ENCODE measurements at regions not wholly inside any gene's neighbourhood (a gene's known extent, or its start where the extent isn't known, plus 50 kb on each side); places are given as distances from the start of the nearest gene placed in this dataset.
"Not testable (repeated sequence)": the region's sequence is repeated elsewhere in the genome, so short reads cannot be mapped to it uniquely, and the experiment has no call there.

DNA sequence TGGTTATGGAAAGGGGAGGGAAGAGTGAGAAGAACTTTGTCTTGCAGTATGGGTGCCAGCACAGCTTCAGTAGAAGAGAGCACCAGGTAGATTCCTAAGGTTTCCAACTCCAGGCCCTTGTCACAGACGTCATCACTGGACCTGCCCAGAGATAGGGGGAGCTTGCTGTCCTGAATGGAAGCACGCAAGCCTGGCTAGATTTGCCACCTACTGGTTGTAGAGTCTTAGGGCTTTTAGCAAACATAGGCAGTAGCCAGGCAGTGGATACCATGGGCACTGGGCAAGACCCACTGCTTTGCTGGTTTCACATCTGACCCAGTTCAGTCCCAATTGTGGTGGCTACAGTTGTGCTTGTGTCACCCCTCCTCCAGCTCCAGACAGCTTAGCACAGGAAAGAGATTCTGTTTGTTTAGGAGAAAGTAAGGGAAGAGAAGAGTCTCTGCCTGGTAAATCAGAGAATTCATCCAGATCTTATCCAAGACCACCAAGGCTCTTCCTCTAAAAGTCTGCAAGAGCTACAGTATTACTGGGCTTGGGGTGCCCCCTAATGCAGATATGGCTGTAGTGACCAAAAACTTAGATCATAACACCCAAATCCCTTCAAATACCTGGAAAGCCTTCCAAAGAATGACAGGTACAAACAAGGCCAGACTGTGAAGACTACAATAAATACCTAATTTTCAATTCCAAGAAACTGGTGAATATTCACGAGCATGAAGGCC, 158.9 kb downstream of the HINT1 start:
- no peak for DNase-seq (ENCODE audit: low read depth in 4 of 4, low spot score in 1 of 4)

DNA sequence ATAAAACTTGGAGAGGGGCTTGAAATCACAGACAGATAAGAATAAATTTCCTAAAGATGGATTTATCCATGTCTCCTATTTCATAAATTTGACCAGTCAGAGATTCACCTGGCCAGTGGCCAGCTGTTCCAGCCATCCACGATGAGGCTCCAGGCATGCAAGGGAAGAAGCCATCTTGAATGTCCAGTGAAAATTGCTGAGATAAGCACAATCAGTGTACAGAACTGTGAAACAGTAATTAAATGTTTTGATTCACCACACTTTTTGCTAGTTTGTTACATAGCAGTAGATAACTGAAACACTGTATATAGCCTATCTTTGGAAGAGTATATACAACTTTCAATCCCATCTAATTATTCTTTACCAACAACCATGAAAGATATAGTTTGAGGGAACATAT, 163.5 kb downstream of the HINT1 start:
- no peak for DNase-seq (ENCODE audit: low read depth in 4 of 4, low spot score in 1 of 4)

DNA sequence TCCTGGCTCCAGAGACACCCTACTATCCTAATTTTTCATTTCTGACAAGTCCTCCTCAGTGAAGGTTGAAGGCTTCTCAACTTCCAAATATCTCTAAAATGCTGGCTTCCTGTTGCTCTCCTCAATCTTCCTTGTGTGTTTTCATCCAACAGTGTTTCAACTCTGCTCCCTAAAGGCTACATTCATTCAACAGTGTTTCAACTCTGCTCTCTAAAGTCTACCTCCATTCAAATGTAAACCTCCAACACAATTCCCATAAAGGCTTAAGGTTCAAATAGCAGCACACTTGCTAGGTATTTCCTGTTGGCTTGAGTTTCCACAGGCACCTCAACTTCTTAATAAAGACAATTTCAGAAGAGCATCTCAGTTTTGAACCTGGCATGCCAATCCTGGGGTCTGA, 164.8 kb downstream of the HINT1 start:
- DNase-seq (ENCODE audit: low read depth in 4 of 4, low spot score in 1 of 4) = no peak

DNA sequence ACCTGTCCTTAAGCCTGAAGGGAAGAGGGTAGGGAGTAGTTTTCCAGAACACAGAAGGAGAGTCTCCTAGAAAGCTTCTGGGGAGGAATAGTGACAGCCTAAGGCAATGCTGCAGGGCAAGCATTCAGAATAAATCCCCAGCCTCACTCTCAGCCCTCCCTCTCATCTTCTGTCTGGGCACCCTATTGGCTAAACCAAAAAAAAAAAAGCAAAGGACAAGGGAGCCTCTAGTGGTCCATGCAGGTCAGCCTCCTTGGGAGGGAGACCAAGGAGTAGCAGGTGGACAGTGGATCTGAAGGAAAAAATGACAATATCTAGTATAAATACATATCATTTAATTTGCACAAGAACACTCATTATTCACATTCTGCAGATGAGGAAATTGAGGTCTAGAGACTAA, 168.3 kb downstream of the HINT1 start:
- DNase-seq (ENCODE audit: low read depth in 4 of 4, low spot score in 1 of 4) = not testable (repeated sequence)

DNA sequence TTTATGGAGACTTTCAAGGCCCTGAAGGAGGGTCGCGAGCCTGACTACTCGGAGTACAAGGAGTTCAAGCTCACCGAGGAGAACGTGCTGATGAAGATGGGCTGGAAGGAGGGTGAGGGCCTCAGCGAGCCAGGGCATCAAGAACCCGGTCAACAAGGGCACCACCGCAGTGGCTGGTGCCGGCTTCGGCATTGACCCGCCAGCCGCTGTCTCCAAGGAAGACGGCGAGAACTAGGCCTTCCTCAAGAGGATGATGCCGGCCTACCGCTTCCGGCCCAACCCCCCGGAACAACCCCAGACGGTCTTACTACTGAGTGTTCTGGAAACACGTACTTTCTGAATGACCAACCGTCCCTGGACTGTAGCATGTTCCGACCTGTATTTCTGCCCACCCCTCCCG, 169.2 kb downstream of the HINT1 start:
- DNase-seq (ENCODE audit: low read depth in 4 of 4, low spot score in 1 of 4) = no peak

DNA sequence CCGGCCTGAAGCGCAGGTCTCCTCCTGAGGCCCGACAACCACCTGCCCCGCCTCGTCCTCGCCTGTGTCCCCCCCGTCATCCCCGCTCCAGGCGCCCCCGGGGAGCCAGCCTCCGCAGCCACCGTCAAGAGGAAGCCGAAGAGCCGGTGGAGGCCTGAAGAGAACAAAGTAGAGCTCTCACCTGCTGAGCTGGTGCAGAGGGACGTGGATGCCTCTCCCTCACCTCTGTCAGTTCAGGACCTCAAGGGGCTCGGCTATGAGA, 169.9 kb downstream of the HINT1 start:
- no peak for DNase-seq (ENCODE audit: low read depth in 4 of 4, low spot score in 1 of 4)

DNA sequence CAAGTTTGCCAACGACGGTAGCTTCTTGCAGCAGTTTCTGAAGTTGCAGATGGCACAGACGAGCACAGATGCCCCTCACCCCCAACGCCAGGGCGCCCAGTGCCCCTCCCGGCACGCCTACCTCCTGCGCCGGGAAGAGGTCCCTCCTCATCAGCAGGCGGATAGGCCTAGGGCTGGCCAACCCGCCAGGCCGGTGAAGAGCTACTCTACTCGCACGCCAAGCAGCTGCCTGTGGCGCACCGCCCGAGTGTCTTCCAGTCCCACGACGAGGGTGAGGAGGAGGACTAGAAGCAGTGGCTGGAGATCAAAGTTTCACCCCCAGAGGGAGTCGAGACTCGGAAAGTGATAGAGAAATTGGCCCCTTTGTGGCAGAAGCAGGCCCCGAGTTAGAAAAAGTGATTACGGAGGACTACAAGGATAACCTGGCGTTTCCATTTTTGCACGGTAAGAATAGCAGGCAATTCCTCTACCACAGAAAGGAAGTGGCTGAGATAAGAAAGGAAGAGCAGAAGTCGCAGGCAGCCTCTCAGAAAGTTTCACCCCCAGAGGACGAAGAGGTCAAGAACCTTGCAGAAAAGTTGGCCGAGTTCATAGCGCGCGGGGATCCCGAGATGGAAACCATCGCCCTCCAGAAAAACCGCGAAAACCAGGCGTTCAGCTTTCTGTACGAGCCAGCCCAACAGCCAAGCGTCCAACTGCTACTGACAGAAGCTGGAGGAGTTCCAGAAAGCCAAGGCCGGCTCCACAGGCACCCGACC, 170.4 kb downstream of the HINT1 start:
- no peak for DNase-seq (ENCODE audit: low read depth in 4 of 4, low spot score in 1 of 4)

DNA sequence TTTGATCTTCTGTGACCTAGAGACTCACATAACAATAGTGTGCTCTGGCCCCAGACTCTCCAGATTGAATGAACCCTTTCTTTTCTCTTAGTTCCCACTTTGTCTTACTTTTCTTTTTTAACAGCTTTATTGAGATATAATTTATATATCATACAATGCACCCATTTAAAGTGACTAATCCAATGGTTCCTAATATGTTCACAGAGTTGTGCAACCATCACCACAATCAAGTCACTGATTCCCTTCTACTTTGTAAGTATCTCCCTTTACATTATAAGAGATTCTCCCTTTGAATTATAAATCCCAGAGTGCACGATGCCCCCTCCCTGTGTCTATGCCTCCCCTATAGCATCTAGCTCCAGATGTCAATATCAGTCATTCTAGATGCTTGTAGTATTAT, 172.4 kb downstream of the HINT1 start:
- no peak for DNase-seq (ENCODE audit: low read depth in 4 of 4, low spot score in 1 of 4)

DNA sequence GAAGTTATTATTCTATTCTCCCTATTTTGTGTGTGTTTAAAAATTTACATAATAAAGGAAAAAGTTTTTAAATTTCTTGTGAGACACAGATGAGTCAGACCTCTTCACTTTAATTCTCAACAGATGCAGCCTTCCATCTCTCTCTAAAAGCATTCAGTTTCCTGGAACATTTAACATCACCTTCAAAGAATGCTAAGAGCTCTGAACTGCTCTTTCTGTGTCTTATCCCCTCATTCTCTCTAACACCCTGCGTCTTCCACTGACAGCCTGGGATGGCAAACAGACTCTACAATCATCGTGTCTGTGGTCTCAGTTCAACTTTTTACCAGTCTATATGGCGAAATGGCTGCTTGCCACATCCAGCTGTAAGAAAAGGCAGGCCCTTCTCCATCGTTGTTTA, 173.0 kb downstream of the HINT1 start:
- no peak for DNase-seq (ENCODE audit: low read depth in 4 of 4, low spot score in 1 of 4)

DNA sequence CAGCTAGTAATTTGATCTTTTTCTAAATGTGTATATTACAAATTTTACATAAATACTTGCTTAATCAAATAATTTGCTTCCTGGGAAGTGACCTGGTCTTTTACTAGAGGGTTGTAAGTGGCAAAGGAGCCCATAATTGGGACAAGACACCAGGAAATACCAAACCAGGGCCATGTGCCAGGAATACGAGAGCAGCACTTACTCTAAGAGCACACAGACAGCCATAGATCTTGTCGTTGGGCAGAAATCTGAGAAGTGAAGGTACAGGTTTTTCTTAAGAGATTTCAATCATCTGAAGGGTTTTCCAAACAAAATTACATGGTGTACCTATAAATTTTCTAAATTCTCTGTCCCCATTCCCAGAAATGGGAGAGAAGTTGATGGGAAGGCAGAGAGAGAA, 179.3 kb downstream of the HINT1 start:
- DNase-seq (ENCODE audit: low read depth in 4 of 4, low spot score in 1 of 4) = no peak

DNA sequence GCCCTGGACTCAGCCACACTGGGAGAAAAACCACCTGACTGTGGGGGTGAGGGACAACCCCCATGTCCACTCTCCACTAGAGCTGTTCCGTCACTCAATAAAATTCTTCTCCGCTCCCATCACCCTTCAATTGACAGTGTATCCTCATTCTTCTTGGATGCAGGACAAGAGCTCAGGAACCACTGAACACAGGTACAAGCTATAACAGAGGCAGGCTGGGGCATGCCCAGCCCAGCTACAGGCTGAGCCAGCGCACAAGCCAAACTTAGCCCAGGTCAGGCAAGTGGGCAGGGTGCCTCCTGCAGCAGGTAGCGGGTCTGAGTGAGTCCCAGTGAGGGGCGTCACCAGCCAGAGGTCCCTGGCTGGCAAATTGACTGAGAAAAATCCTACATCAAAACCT, 183.4 kb downstream of the HINT1 start:
- no peak for DNase-seq (ENCODE audit: low read depth in 4 of 4, low spot score in 1 of 4)

DNA sequence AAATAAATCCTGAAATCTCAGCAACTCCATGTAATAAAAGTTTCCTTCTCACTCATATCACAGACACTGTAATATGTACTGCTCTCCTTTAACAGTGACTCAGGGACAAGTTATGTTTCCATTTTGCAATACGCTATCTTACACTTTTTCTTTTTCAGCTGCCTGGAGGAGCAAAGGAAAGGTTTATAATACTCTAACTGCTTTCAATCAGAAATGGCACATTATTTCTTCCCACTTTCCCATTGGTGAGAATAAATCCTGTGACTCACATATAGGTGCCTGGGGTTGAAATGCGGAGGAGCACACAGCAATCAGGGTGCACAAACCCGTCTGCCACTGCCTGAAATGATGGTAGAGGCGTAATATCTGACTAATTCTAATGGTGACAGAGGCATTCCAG, 186.6 kb downstream of the HINT1 start:
- no peak for DNase-seq (ENCODE audit: low read depth in 4 of 4, low spot score in 1 of 4)

DNA sequence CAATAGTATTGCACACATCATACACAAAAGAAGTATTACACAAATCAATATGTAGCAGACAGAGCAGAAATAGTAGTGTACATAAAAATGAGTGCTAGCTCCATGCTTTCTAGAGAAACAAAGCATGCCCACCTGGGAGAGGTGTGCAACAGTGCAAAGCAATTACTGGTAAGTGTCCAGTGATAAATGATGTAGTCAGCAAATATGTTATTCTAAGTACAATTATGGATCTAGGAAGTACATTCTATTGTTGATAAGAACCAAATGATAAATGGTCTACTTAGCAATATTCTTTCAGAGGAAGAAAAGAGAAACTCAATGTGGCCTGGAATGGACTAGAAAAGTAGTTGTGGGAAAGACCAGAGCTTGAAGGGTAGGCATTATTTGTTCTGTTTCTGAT, 188.6 kb downstream of the HINT1 start:
- no peak for DNase-seq (ENCODE audit: low read depth in 4 of 4, low spot score in 1 of 4)

DNA sequence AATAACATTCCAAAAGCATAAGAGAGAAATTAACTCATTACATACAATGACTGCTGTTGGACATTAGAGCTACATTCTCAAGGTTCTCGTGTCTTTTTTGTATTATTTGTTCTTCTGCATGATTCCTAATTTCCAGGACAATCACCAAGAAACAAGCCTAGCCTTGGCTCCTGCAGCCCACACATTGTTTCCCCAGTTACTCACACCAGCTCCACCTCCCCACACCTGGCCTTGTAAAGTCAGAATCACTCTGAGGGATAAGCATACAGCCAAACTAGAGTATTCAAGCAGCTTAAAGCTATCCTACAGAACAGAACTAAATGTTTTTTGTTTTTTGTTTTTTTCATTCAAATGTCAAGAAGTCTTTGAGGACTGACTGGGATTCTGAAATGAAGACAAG, 189.2 kb downstream of the HINT1 start:
- DNase-seq (ENCODE audit: low read depth in 4 of 4, low spot score in 1 of 4) = no peak

DNA sequence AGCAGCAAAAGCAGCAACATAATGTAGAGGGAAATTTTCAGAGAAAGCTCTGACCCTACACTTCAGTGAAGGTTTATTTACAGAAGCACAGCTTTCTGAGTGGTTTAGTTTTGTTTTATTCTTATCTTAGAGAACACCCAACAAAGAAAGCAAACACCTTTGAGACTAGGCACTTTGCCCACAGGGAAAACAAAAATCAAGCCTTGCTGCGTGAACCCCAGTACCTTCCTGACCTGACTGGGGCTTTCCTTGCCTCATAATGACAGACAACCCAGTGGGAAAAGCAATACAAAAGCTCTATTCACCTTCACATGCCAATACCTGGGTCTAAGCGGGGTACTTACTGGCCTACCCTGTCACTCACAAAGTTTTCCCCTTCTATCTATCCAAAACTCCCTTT, 189.8 kb downstream of the HINT1 start:
- no peak for DNase-seq (ENCODE audit: low read depth in 4 of 4, low spot score in 1 of 4)

DNA sequence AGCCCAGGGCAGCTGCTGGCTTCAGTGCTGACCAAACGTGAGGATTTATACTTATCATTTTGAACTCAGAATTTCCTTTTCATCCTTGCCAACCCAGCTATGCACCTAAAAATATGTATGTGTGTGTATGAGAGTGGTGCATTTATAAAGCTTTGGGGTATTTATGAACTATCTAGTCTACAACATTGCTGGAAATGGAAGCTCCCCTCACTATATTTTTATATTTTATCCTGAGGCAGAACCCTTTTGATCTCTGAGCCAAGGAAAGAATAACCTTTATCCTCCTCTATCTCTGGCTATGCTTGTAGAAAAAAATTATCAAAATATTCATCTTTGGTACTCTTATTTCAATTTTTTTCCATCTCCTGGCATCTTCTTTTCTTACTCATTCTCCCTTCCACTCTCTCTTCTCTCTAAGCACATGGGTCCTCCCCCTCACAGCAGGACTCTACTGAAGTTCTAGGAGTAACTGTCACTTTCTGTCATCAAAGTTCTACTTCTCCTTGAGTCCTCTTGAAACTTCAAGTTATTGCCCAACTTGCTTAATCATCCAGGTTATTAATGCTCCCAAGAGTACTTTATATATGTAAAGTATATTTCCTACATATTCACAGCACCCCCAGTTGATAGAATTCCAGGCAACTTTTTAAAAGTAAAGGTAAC, 190.9 kb downstream of the HINT1 start:
- no peak for DNase-seq (ENCODE audit: low read depth in 4 of 4, low spot score in 1 of 4)

DNA sequence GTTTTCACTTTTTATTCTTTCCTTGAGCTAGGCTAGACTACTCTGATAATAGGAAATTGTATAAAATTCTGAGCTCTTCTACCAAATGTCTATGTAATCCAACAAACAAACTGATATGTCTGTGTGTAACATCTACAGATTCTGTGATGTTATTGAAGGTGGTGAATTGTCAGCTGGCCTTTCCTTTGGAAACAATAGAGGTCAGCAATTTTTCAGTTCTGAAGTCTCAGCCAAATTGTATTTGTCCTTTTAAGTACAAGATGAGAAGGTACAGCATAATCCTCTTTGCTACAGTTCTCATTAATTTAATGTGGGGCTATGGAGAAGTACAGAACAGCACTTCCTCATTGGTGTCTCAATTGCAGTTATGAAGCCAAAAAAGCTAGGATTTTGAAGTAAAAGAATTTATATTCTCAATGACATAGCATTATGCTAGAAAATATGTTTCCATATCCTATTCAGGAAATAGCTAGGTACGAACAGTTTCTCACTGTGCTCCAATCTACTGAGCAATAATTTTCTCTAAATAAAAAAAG, 198.0 kb downstream of the HINT1 start:
- no peak for DNase-seq (ENCODE audit: low read depth in 4 of 4, low spot score in 1 of 4)

DNA sequence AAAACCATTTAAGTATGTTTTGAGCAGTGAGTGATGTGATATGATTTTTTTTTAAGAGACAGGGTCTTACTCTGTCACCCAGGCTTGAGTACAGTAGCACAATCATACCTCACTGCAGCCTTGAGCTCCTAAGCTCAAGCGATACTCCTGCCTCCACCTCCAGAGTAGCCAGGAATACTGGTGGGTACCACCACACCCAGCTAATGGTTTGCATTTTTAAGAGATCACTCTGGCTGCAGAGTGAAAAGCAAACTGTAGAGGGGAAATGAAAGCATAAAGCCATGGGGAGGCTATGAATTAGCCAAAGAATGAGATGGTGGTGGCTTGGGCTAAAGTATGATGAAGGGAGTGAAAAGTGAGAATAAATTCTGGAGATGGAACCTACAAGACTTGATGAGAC, 199.1 kb downstream of the HINT1 start:
- DNase-seq (ENCODE audit: low read depth in 4 of 4, low spot score in 1 of 4) = no peak

DNA sequence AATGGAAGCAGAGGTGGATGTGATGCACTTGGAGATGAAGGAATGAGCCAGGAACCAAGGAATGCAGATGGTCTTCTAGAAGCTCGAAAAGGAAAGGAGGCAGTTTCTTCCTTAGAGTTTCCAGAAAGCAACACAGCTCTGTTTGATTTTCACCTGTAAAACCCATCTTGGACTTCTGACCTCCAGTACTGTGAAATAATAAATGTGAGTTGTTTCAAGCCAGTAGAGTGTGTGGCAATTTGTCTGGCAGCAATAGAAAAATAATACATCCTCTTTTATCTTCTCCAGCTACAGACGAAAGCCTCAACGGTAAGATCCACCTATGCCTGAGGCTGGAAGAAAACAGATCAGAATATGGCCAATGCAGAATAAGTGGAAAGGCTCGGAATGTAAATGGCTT, 199.7 kb downstream of the HINT1 start:
- DNase-seq (ENCODE audit: low read depth in 4 of 4, low spot score in 1 of 4) = no peak

DNA sequence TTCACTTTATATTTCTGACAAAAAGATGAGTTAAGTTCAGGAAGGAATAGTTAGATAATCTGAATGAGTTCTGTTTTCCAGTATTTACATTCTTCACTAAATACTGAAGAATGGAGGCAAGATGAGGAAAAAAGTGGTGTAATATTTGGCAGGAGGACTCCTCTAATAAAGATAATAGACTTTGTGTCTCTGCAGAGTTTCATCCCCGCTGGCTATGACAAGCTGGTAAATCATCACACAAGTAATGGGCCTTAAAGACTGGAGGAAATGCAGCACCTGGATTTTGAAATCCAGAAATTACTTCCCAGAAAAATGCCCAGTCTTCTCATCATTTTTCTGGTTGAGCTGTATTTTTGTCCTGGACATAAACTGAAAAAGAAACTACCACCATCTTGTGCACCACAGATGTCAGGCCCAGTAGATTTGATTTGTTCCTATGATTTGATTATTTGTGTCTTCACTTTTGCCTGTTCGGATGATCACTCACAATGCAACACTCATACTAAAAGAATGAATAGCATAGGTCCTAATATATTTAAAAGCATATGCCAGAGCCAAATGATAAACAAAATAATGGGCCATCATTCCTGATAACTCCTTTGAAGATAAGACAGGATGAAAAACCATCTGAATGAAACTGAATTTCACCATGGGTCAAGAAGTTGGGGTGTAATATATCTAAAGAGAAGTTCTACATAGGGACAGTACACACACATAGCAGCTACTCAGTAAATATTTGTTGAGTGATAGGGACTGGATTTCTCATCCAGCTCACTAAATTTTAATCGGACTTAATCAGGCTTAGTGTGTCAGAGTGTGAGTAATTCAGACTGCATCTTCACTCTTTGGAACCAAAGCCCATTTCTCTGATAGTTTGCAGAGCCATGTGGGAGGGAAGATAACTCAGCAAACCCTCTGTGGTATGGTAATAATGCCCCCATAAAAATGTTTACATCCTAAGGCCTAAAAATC, 200.5 kb downstream of the HINT1 start:
- no peak for DNase-seq (ENCODE audit: low read depth in 4 of 4, low spot score in 1 of 4)

DNA sequence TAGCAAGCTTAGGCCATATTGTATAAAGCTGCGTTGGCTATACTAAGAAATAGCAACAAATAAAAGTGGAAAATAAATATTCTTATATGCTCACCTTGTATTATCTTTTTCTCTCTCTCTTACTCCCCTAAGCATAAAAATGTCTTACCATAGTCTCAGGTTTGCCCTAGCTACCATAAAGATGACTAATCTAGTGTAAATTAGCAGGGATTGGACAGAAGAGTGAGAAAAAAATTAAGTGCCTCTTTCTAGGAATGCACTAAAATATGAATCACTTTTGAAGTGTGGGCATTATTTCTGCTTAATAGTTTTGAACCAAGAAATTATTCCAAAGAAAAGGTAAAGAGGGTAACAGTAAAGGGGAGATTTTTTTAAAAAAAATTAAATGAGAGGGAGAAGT, 201.3 kb downstream of the HINT1 start:
- no peak for DNase-seq (ENCODE audit: low read depth in 4 of 4, low spot score in 1 of 4)
